GM12878 (cell line): ENCODE measurements at regions not wholly inside any gene's neighbourhood (a gene's known extent, or its start where the extent isn't known, plus 50 kb on each side); places are given as distances from the start of the nearest gene placed in this dataset.

Source experiments
- ATAC-seq: fragments of 200-7000 bp; cut with Tn5 transposase; 3 replicates; pipeline ENCODE4 v1.9.1; 2020; ENCODE audit warnings: mild to moderate bottlenecking, moderate library complexity
- BruUV-seq: library from RNA; stranded (reverse); fragments of 400-500 nt; replicated peaks from 2 replicates; lab custom pipeline; 2021; lab: Mats Ljungman, UMichigan
- CTCF ChIA-PET: fragments of 300-600 bp; sonication (Branson Sonifier 250); formaldehyde crosslinking; extraction: SDS; loops from one replicate; lab custom pipeline; 2021; ENCODE audit warnings: inconsistent platforms; lab: Yijun Ruan, JAX
- POLR2A ChIA-PET: fragments of 350-600 bp; formaldehyde crosslinking; extraction: SDS; loops from one replicate; lab custom pipeline; 2021; ENCODE audit warnings: inconsistent platforms; lab: Charles Lee
- RAD21 ChIA-PET: fragments of 300-600 bp; sonication (Branson Sonifier 250); formaldehyde crosslinking; loops from one replicate; lab custom pipeline; 2023; ENCODE audit warnings: antibody characterized with exemption; ENCODE audit not compliant: unreplicated experiment; lab: Charles Lee
- SMC1A ChIA-PET: fragments of 300-600 bp; sonication (Branson Sonifier 250); formaldehyde crosslinking; loops from one replicate; lab custom pipeline; 2023; ENCODE audit not compliant: unreplicated experiment, uncharacterized antibody; lab: Charles Lee
- DNase-seq: peaks from one replicate; pipeline ENCODE4 v3.0.0-alpha.2; 2011; ENCODE audit warnings: low read depth, low spot score
- FAIRE-seq: peaks from 3 replicates; lab custom pipeline; 2011; peaks lifted over from hg19 to GRCh38; lab: Jason Lieb, UNC
- H2AFZ ChIP-seq: 2 replicates; pipeline ENCODE4 v1.6.0; 2011; ENCODE audit warnings: low read depth, low read length, control low read depth; ENCODE audit not compliant: control insufficient read depth
- H3K27ac ChIP-seq: 2 replicates; pipeline ENCODE4 v1.5.1; 2011; ENCODE audit warnings: control low read depth; ENCODE audit not compliant: control insufficient read depth, insufficient read depth
- H3K27me3 ChIP-seq, 2 experiments: replicated peaks in 1 of 2; 2 replicates each; pipeline versions ENCODE4 v1.6.0 to v1.6.1; 2011; ENCODE audit warnings: low read length in 1 of 2; ENCODE audit not compliant: control insufficient read depth in 2 of 2, insufficient read depth in 2 of 2
- H3K36me3 ChIP-seq, 2 experiments: 2 replicates each; pipeline ENCODE4 v1.5.1; 2011; ENCODE audit warnings: low read length in 1 of 2; ENCODE audit not compliant: control insufficient read depth in 2 of 2, insufficient read depth in 2 of 2
- H3K4me1 ChIP-seq: 2 replicates; pipeline ENCODE4 v1.6.1; 2011; ENCODE audit warnings: mild to moderate bottlenecking, low read length, moderate library complexity, mixed read lengths; ENCODE audit not compliant: control insufficient read depth, insufficient read depth
- H3K4me2 ChIP-seq: 2 replicates; pipeline ENCODE4 v1.6.0; 2011; ENCODE audit warnings: control low read depth; ENCODE audit not compliant: control insufficient read depth, insufficient read depth
- H3K4me3 ChIP-seq: fragments of 200-600 bp; sonication (generic); 2 replicates; pipeline ENCODE4 v1.5.1; 2016
- H3K79me2 ChIP-seq: 2 replicates; pipeline ENCODE4 v1.6.0; 2011; ENCODE audit warnings: low read length; ENCODE audit not compliant: control insufficient read depth, insufficient read depth
- H3K9ac ChIP-seq: 2 replicates; pipeline ENCODE4 v1.8.0; 2011; ENCODE audit warnings: low read length, control low read depth, mixed read lengths; ENCODE audit not compliant: control insufficient read depth, insufficient read depth
- H3K9me3 ChIP-seq: replicated peaks from 3 replicates; pipeline ENCODE4 v1.5.1; 2011; ENCODE audit warnings: mild to moderate bottlenecking, low read length; ENCODE audit not compliant: control insufficient read depth, insufficient read depth
- H4K20me1 ChIP-seq: 2 replicates; pipeline ENCODE4 v1.6.0; 2011; ENCODE audit not compliant: control insufficient read depth, insufficient read depth
- ASH2L ChIP-seq: fragments of 300-600, 200-600 bp; sonication (generic); IDR thresholded peaks from 2 replicates; pipeline ENCODE4 v1.6.1; 2017; ENCODE audit warnings: low read depth, mild to moderate bottlenecking, borderline replicate concordance
- BMI1 ChIP-seq: fragments of 450-650 bp; IDR thresholded peaks from 2 replicates; pipeline ENCODE4 v1.6.1; 2016; ENCODE audit warnings: mild to moderate bottlenecking, moderate library complexity, borderline replicate concordance
- CBX3 ChIP-seq: fragments of 200-600 bp; sonication (generic); IDR thresholded peaks from 2 replicates; pipeline ENCODE4 v1.6.1; 2016; ENCODE audit warnings: low read depth, borderline replicate concordance
- CHD1 ChIP-seq: IDR thresholded peaks from 2 replicates; pipeline ENCODE4 v1.6.1; 2012; ENCODE audit warnings: low read depth, low read length, improper control_type of control experiment
- CREB1 ChIP-seq: IDR thresholded peaks from 2 replicates; pipeline ENCODE4 v1.6.1; 2012; ENCODE audit warnings: low read depth, mild to moderate bottlenecking, inconsistent platforms
- CREM ChIP-seq: IDR thresholded peaks from 2 replicates; pipeline ENCODE4 v1.6.1; 2014; ENCODE audit warnings: antibody characterized with exemption, low read depth
- FOXK2 ChIP-seq: fragments of 450-650 bp; IDR thresholded peaks from 2 replicates; pipeline ENCODE4 v1.6.1; 2017; ENCODE audit warnings: mild to moderate bottlenecking, moderate library complexity
- GATAD2B ChIP-seq: fragments of 450-650 bp; conservative IDR thresholded peaks from 2 replicates; pipeline ENCODE4 v1.6.1; 2017; ENCODE audit warnings: low read depth, mild to moderate bottlenecking, moderate library complexity
- HDAC6 ChIP-seq: fragments of 200-600 bp; sonication (generic); IDR thresholded peaks from one replicate; pipeline ENCODE4 v1.8.0; 2017; ENCODE audit warnings: antibody characterized with exemption; ENCODE audit not compliant: unreplicated experiment
- MEF2A ChIP-seq: IDR thresholded peaks from 2 replicates; pipeline ENCODE4 v1.6.1; 2011; ENCODE audit warnings: low read depth, mild to moderate bottlenecking, low read length, moderate library complexity; ENCODE audit not compliant: insufficient read depth
- MTA2 ChIP-seq: fragments of 450-650 bp; IDR thresholded peaks from 2 replicates; pipeline ENCODE4 v1.6.1; 2016; ENCODE audit warnings: low read depth, mild to moderate bottlenecking, moderate library complexity
- MYB ChIP-seq: fragments of 150-350 bp; IDR thresholded peaks from 2 replicates; pipeline ENCODE4 v1.6.1; 2014; ENCODE audit warnings: mild to moderate bottlenecking, low read depth, low read length, borderline replicate concordance
- POLR2AphosphoS5 ChIP-seq: IDR thresholded peaks from 2 replicates; pipeline ENCODE4 v1.6.1; 2011; ENCODE audit warnings: mild to moderate bottlenecking, low read length, inconsistent platforms
- RCOR1 ChIP-seq: conservative IDR thresholded peaks from 2 replicates; pipeline ENCODE4 v1.6.1; 2012; ENCODE audit warnings: low read depth, low read length, improper control_type of control experiment
- RFX5 ChIP-seq: IDR thresholded peaks from 2 replicates; pipeline ENCODE4 v1.6.1; 2011; ENCODE audit warnings: low read depth, low read length, improper control_type of control experiment
- STAT3 ChIP-seq: IDR thresholded peaks from 2 replicates; pipeline ENCODE4 v1.6.1; 2011; ENCODE audit warnings: low read depth, low read length, improper control_type of control experiment
- ZBTB33 ChIP-seq: fragments of 450-650 bp; IDR thresholded peaks from 2 replicates; pipeline ENCODE4 v1.6.1; 2017; ENCODE audit warnings: mild to moderate bottlenecking
- WGBS: methylation state at CpG from one replicate; pipeline ENCODE4 v1.1.6; 2016; ENCODE audit warnings: low lambda C conversion rate; ENCODE audit not compliant: insufficient replicate concordance, insufficient coverage; ENCODE audit errors: missing lambda C conversion rate; 5-methylcytosine and 5-hydroxymethylcytosine counted together
- in situ Hi-C: fragments of 300-500 bp; cut with MboI; formaldehyde crosslinking; loops from 9 replicates; pipeline ENCODE4 v1.14.3; 2018; ENCODE audit warnings: mixed read lengths
- intact Hi-C: fragments of 100-400 bp; cut with micrococcal nuclease; formaldehyde crosslinking; loops from one replicate; pipeline ENCODE4 v1.14.2; 2022; ENCODE audit not compliant: unreplicated experiment
- TF ChIP-seq, protein P1 (sequence below): fragments of 450-650 bp; formaldehyde crosslinking; IDR thresholded peaks from 2 replicates; pipeline ENCODE4 v1.4.0; 2020; ENCODE audit warnings: mild to moderate bottlenecking, moderate library complexity

- no peak overlapping the region for H3K4me3 ChIP-seq
- CTCF ChIA-PET = no interaction called here
- no peaks in the 10 kb centered on the region for H4K20me1 ChIP-seq
- no peaks in the 10 kb centered on the region for H3K36me3 ChIP-seq
- H3K27me3 ChIP-seq = no peaks in the 10 kb centered on the region
- no peak overlapping the region for H2AFZ ChIP-seq
- H3K4me2 ChIP-seq = no peak overlapping the region
- H3K79me2 ChIP-seq = no peaks in the 10 kb centered on the region
- in situ Hi-C loops = no loop called here
- 0% methylated on average over 1 of the region's 1 CpG for WGBS
- no peaks in the 10 kb centered on the region for H3K4me1 ChIP-seq
- ATAC-seq (no peak), DNase-seq (no peak)
- no peaks in the 10 kb centered on the region; the same call in 2 of the 3 replicates for H3K9me3 ChIP-seq
- intact Hi-C loops = no loop called here
- RAD21 ChIA-PET = no interaction called here
- no peak overlapping the region for H3K9ac ChIP-seq
- TF ChIP-seq BMI1 = no peak
- TF ChIP-seq MTA2 = no peak
- TF ChIP-seq STAT3 = no peak
- no peak for TF ChIP-seq CREB1
- TF ChIP-seq, protein P1, sequence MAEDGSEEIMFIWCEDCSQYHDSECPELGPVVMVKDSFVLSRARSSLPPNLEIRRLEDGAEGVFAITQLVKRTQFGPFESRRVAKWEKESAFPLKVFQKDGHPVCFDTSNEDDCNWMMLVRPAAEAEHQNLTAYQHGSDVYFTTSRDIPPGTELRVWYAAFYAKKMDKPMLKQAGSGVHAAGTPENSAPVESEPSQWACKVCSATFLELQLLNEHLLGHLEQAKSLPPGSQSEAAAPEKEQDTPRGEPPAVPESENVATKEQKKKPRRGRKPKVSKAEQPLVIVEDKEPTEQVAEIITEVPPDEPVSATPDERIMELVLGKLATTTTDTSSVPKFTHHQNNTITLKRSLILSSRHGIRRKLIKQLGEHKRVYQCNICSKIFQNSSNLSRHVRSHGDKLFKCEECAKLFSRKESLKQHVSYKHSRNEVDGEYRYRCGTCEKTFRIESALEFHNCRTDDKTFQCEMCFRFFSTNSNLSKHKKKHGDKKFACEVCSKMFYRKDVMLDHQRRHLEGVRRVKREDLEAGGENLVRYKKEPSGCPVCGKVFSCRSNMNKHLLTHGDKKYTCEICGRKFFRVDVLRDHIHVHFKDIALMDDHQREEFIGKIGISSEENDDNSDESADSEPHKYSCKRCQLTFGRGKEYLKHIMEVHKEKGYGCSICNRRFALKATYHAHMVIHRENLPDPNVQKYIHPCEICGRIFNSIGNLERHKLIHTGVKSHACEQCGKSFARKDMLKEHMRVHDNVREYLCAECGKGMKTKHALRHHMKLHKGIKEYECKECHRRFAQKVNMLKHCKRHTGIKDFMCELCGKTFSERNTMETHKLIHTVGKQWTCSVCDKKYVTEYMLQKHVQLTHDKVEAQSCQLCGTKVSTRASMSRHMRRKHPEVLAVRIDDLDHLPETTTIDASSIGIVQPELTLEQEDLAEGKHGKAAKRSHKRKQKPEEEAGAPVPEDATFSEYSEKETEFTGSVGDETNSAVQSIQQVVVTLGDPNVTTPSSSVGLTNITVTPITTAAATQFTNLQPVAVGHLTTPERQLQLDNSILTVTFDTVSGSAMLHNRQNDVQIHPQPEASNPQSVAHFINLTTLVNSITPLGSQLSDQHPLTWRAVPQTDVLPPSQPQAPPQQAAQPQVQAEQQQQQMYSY (CRISPR knock-in tag) = no peak
- TF ChIP-seq CREM = no peak
- TF ChIP-seq ZBTB33 = no peak
- no peak for TF ChIP-seq ASH2L
- TF ChIP-seq CBX3 = no peak
- TF ChIP-seq FOXK2 = no peak
- no peak for TF ChIP-seq MEF2A
- TF ChIP-seq MYB = no peak
- TF ChIP-seq RCOR1 = no peak
- no peak for TF ChIP-seq RFX5
- TF ChIP-seq HDAC6 = no peak
- no peak for TF ChIP-seq POLR2AphosphoS5
- TF ChIP-seq CHD1 = no peak
- TF ChIP-seq GATAD2B = no peak
- TF ChIP-seq, all 136 proteins: peak for 0
- no peak overlapping the region for H3K27ac ChIP-seq
- SMC1A ChIA-PET = no interaction called here
- POLR2A ChIA-PET = no interaction called here
- no peak for FAIRE-seq
- BruUV-seq = no TSS peak
Observed at GRCh38 chr15:81942157-81942556, 103.7 kb downstream of the MEX3B start.
